B cell (primary cell): ENCODE measurements at regions not wholly inside any gene's neighbourhood (a gene's known extent, or its start where the extent isn't known, plus 50 kb on each side); places are given as distances from the start of the nearest gene placed in this dataset.

ENCODE experiments used
- ATAC-seq: fragments of 200-7000 bp; cut with Tn5 transposase; one replicate; pipeline ENCODE4 v1.10.0; 2021; ENCODE audit warnings: low read depth, mild to moderate bottlenecking, moderate number of reproducible peaks, moderate library complexity
- CTCF ChIA-PET: fragments of 350-600 bp; sonication (Branson Sonifier 250); formaldehyde crosslinking; loops from one replicate; lab custom pipeline; 2021; ENCODE audit warnings: antibody characterized with exemption, inconsistent platforms; lab: Charles Lee
- POLR2A ChIA-PET: fragments of 350-600 bp; sonication (Branson Sonifier 250); formaldehyde crosslinking; loops from one replicate; lab custom pipeline; 2021; ENCODE audit warnings: antibody characterized with exemption; lab: Charles Lee
- DNase-seq: peaks from one replicate; pipeline ENCODE4 v3.0.0; 2013
- H2AFZ ChIP-seq: 2 replicates; pipeline ENCODE4 v1.6.1; 2012; ENCODE audit warnings: mild to moderate bottlenecking, low read depth, low read length; ENCODE audit not compliant: insufficient read depth, poor library complexity, severe bottlenecking
- H3K27ac ChIP-seq, 2 donors: 1 replicate in 1 of 2; 2 replicates in 1 of 2; pipeline ENCODE4 v1.5.1; 2012 to 2013; ENCODE audit warnings: low read length in 2 of 2, mild to moderate bottlenecking in 2 of 2, moderate library complexity in 1 of 2
- H3K27me3 ChIP-seq, 4 experiments: fragments of 200-600 bp in 1 of 4; sonication (generic) in 1 of 4; replicated peaks in 1 of 4; 1 replicate in 2 of 4; 2 replicates in 2 of 4; pipeline versions ENCODE4 v1.6.1 to v1.7.0; 2013 to 2016; ENCODE audit warnings: low read length in 3 of 4, mild to moderate bottlenecking in 2 of 4, mixed read lengths in 1 of 4, moderate library complexity in 1 of 4; ENCODE audit not compliant: insufficient read depth in 4 of 4, control insufficient read depth in 3 of 4; ENCODE audit errors: control extremely low read depth in 1 of 4
- H3K36me3 ChIP-seq, 2 experiments: replicated peaks in 1 of 2; 1 replicate in 1 of 2; 2 replicates in 1 of 2; pipeline versions ENCODE4 v1.6.1 to v1.7.1; 2013; ENCODE audit warnings: low read length in 1 of 2; ENCODE audit not compliant: insufficient read depth in 2 of 2, control insufficient read depth in 1 of 2; ENCODE audit errors: control extremely low read depth in 1 of 2, extremely low read depth in 1 of 2
- H3K4me1 ChIP-seq, 2 donors: fragments of 200-600 bp in 1 of 2; sonication (generic) in 1 of 2; 1 replicate in 1 of 2; 2 replicates in 1 of 2; pipeline versions ENCODE4 v1.5.1 to v1.6.1; 2013 to 2017; ENCODE audit warnings: low read length in 2 of 2; ENCODE audit not compliant: control insufficient read depth in 2 of 2, insufficient read depth in 2 of 2
- H3K4me2 ChIP-seq: replicated peaks from 2 replicates; pipeline ENCODE3; 2012; ENCODE audit warnings: mild to moderate bottlenecking, low read depth, low read length; ENCODE audit not compliant: poor library complexity, severe bottlenecking
- H3K4me3 ChIP-seq, 5 experiments: fragments of 200-600 bp in 1 of 5; sonication (generic) in 1 of 5; 1 replicate in 3 of 5; 2 replicates in 2 of 5; pipeline versions ENCODE4 v1.5.1 to v1.7.0; 2011 to 2016; ENCODE audit warnings: low read length in 4 of 5, mild to moderate bottlenecking in 4 of 5, low read depth in 2 of 5, control low read depth in 1 of 5, moderate library complexity in 1 of 5; ENCODE audit not compliant: insufficient read depth in 1 of 5; ENCODE audit errors: control extremely low read depth in 1 of 5, extremely low read depth in 1 of 5
- H3K79me2 ChIP-seq: fragments of 200-600 bp; sonication (generic); one replicate; pipeline ENCODE4 v1.6.0; 2016; ENCODE audit warnings: low read length; ENCODE audit not compliant: control insufficient read depth, insufficient read depth
- H3K9ac ChIP-seq: fragments of 200-600 bp; sonication (generic); 2 replicates; pipeline ENCODE4 v1.6.1; 2017; ENCODE audit warnings: mild to moderate bottlenecking, low read length, moderate library complexity
- H3K9me3 ChIP-seq, 3 donors: one replicate each; pipeline versions ENCODE4 v1.6.1 to v1.7.1; 2013; ENCODE audit warnings: low read length in 2 of 3; ENCODE audit not compliant: control insufficient read depth in 2 of 3, insufficient read depth in 1 of 3; ENCODE audit errors: control extremely low read depth in 1 of 3
- H4K20me1 ChIP-seq: 2 replicates; pipeline ENCODE4 v1.6.0; 2012; ENCODE audit warnings: mild to moderate bottlenecking, low read length; ENCODE audit not compliant: insufficient read depth, control insufficient read depth, poor library complexity, severe bottlenecking
- H3K27ac Mint-ChIP-seq: one replicate; pipeline ENCODE4 v1.8.0; 2021; ENCODE audit warnings: mixed read lengths
- H3K27me3 Mint-ChIP-seq: one replicate; pipeline ENCODE4 v1.8.0; 2021; ENCODE audit warnings: mixed read lengths
- H3K4me1 Mint-ChIP-seq: one replicate; pipeline ENCODE4 v1.8.0; 2021; ENCODE audit warnings: mixed read lengths
- H3K4me3 Mint-ChIP-seq: one replicate; pipeline ENCODE4 v1.8.0; 2021; ENCODE audit warnings: mixed read lengths
- H3K9me3 Mint-ChIP-seq: one replicate; pipeline ENCODE4 v1.8.0; 2022; ENCODE audit warnings: mixed read lengths; ENCODE audit not compliant: insufficient read depth
- CTCF ChIP-seq: fragments of 200-600 bp; IDR thresholded peaks from one replicate; pipeline ENCODE4 v1.8.0; 2022; ENCODE audit warnings: antibody characterized with exemption, mild to moderate bottlenecking
- EZH2 ChIP-seq: IDR thresholded peaks from 2 replicates; pipeline ENCODE4 v1.6.1; 2012; ENCODE audit warnings: borderline replicate concordance, low read depth, mild to moderate bottlenecking, moderate library complexity, low read length; ENCODE audit not compliant: insufficient read depth, poor library complexity, severe bottlenecking
- WGBS: methylation state at CpG from one replicate; pipeline ENCODE4 v1.1.5; 2013; ENCODE audit warnings: missing lambda C conversion rate; ENCODE audit not compliant: insufficient coverage; 5-methylcytosine and 5-hydroxymethylcytosine counted together
- intact Hi-C: fragments of 100-400 bp; cut with micrococcal nuclease; formaldehyde crosslinking; loops from one replicate; pipeline ENCODE4 v1.10.0; 2022

GRCh38 chr7:45470031-45470430, 104.1 kb upstream of the ADCY1 start:
- H3K4me2 ChIP-seq: no peak overlapping the region
- intact Hi-C loops: no loop called here
- peaks cover 31% of the 10 kb centered on the region for H3K27me3 Mint-ChIP-seq
- no peak overlapping the region for H2AFZ ChIP-seq
- H3K9me3 Mint-ChIP-seq: no peaks in the 10 kb centered on the region
- H3K27ac ChIP-seq: no peak overlapping the region
- H3K4me1 ChIP-seq: no peaks in the 10 kb centered on the region
- no peak overlapping the region for H3K4me3 Mint-ChIP-seq
- CTCF ChIA-PET: no interaction called here
- TF ChIP-seq EZH2 (no peak), CTCF (no peak)
- ATAC-seq (no peak), DNase-seq (no peak)
- peaks cover 0 to 6% (median 0%) of the 10 kb centered on the region in 4 experiments for H3K27me3 ChIP-seq
- WGBS: 96% methylated on average over 3 of the region's 3 CpGs
- H3K9me3 ChIP-seq: peaks cover 0 to 4% (median 0%) of the 10 kb centered on the region in 3 donors
- no peak overlapping the region for H3K4me3 ChIP-seq
- H4K20me1 ChIP-seq: no peaks in the 10 kb centered on the region
- H3K27ac Mint-ChIP-seq: no peak overlapping the region
- no peak overlapping the region for H3K9ac ChIP-seq
- H3K79me2 ChIP-seq: no peaks in the 10 kb centered on the region
- H3K36me3 ChIP-seq: no peaks in the 10 kb centered on the region
- H3K4me1 Mint-ChIP-seq: no peaks in the 10 kb centered on the region
- POLR2A ChIA-PET: no interaction called here

GRCh38 chr7:45479781-45480180, 94.4 kb upstream of the ADCY1 start:
- ChIA-PET POLR2A (no interaction called here), CTCF (no interaction called here)
- H3K9me3 Mint-ChIP-seq: no peaks in the 10 kb centered on the region
- no peak overlapping the region for H3K4me3 Mint-ChIP-seq
- no peak overlapping the region for H3K4me2 ChIP-seq
- H3K9me3 ChIP-seq: no peaks in the 10 kb centered on the region
- H3K27ac Mint-ChIP-seq: no peak overlapping the region
- H3K27ac ChIP-seq: no peak overlapping the region
- no peaks in the 10 kb centered on the region for H4K20me1 ChIP-seq
- no peaks in the 10 kb centered on the region for H3K27me3 Mint-ChIP-seq
- intact Hi-C loops: no loop called here
- no peaks in the 10 kb centered on the region for H3K36me3 ChIP-seq
- no peak for TF ChIP-seq CTCF
- no peak for TF ChIP-seq EZH2
- no peaks in the 10 kb centered on the region for H3K4me1 ChIP-seq
- DNase-seq (no peak), ATAC-seq (no peak)
- H3K27me3 ChIP-seq: no peaks in the 10 kb centered on the region
- no peak overlapping the region for H3K9ac ChIP-seq
- no peak overlapping the region for H2AFZ ChIP-seq
- no peak overlapping the region for H3K4me3 ChIP-seq
- H3K4me1 Mint-ChIP-seq: no peaks in the 10 kb centered on the region
- 100% methylated on average over 1 of the region's 3 CpGs for WGBS
- no peaks in the 10 kb centered on the region for H3K79me2 ChIP-seq
